ENCODE measurements at regions not wholly inside any gene's neighbourhood (a gene's known extent, or its start where the extent isn't known, plus 50 kb on each side); places are given as distances from the start of the nearest gene placed in this dataset.

- Mint-ChIP-seq H3K4me1 (ENCODE audit: low read depth) (peaks cover 15% of the 10 kb centered on the region), H3K27ac (peak overlapping the region; percentile 72), H3K27me3 (no peaks in the 10 kb centered on the region), H3K36me3 (ENCODE audit: low read depth) (no peaks in the 10 kb centered on the region), H3K4me3 (no peak overlapping the region), H3K9me3 (no peaks in the 10 kb centered on the region)
- H3K27me3 ChIP-seq (ENCODE audit: control insufficient read depth in 1 of 2, insufficient read depth in 2 of 2, low read length in 2 of 2): no peaks in the 10 kb centered on the region
- H3K36me3 ChIP-seq (ENCODE audit: insufficient read depth, low read length): no peaks in the 10 kb centered on the region
- H3K9me3 ChIP-seq (ENCODE audit: control insufficient read depth in 1 of 2, insufficient read depth in 1 of 2, low read length in 2 of 2): no peaks in the 10 kb centered on the region
- DNase-seq (no peak), ATAC-seq (ENCODE audit: poor library complexity) (peak; percentile 39)
- intact Hi-C loops (cut with DNase I, micrococcal nuclease): loop anchor here in 1 of 2 experiments (10.0 kb wide), 1 partner anchor 99 kb away; no protein-coding TSS in a partner anchor
- no peak for TF ChIP-seq CTCF (IDR thresholded peaks at IDR 0.05)
- H3K4me3 ChIP-seq (ENCODE audit: low read length): no peak overlapping the region
- H3K27ac ChIP-seq (ENCODE audit: low read depth in 1 of 2, low read length in 2 of 2): no peak overlapping the region
- no peaks in the 10 kb centered on the region for H3K4me1 ChIP-seq (ENCODE audit: insufficient read depth, low read length)
- ChIA-PET POLR2A (no interaction called here), CTCF (no interaction called here)
Measured at GRCh38 chr10:8993864-8994263, 939.4 kb downstream of the GATA3 start.

GRCh38 chr10:8998751-8999150, 944.3 kb downstream of the GATA3 start:
- intact Hi-C loops (cut with DNase I, micrococcal nuclease): loop anchor here in 1 of 2 experiments (10.0 kb wide), 1 partner anchor 104 kb away; no protein-coding TSS in a partner anchor
- Mint-ChIP-seq H3K36me3 (ENCODE audit: low read depth) (no peaks in the 10 kb centered on the region), H3K4me3 (no peak overlapping the region), H3K9me3 (no peaks in the 10 kb centered on the region), H3K27ac (no peak overlapping the region), H3K4me1 (ENCODE audit: low read depth) (peaks cover 4% of the 10 kb centered on the region), H3K27me3 (no peaks in the 10 kb centered on the region)
- Histone ChIP-seq H3K4me1 (ENCODE audit: insufficient read depth, low read length) (no peaks in the 10 kb centered on the region), H3K36me3 (ENCODE audit: insufficient read depth, low read length) (no peaks in the 10 kb centered on the region), H3K27ac (ENCODE audit: low read depth in 1 of 2, low read length in 2 of 2) (no peak overlapping the region), H3K4me3 (ENCODE audit: low read length) (no peak overlapping the region), H3K27me3 (ENCODE audit: control insufficient read depth in 1 of 2, insufficient read depth in 2 of 2, low read length in 2 of 2) (no peaks in the 10 kb centered on the region), H3K9me3 (ENCODE audit: control insufficient read depth in 1 of 2, insufficient read depth in 1 of 2, low read length in 2 of 2) (no peaks in the 10 kb centered on the region)
- POLR2A ChIA-PET: interaction anchor here (0.6 kb wide), 1 partner anchor 16 kb away, joined by 3 read pairs; no protein-coding TSS in a partner anchor
- no peak for ATAC-seq (ENCODE audit: poor library complexity)
- CTCF ChIA-PET: no interaction called here
- DNase-seq: no peak
- TF ChIP-seq CTCF (IDR thresholded peaks at IDR 0.05): no peak

- Histone ChIP-seq H3K9me3 (ENCODE audit: control insufficient read depth in 1 of 2, insufficient read depth in 1 of 2, low read length in 2 of 2) (no peaks in the 10 kb centered on the region), H3K27ac (ENCODE audit: low read depth in 1 of 2, low read length in 2 of 2) (no peak overlapping the region), H3K27me3 (ENCODE audit: control insufficient read depth in 1 of 2, insufficient read depth in 2 of 2, low read length in 2 of 2) (no peaks in the 10 kb centered on the region), H3K4me1 (ENCODE audit: insufficient read depth, low read length) (no peaks in the 10 kb centered on the region), H3K36me3 (ENCODE audit: insufficient read depth, low read length) (no peaks in the 10 kb centered on the region), H3K4me3 (ENCODE audit: low read length) (no peak overlapping the region)
- no peaks in the 10 kb centered on the region for H3K36me3 Mint-ChIP-seq (ENCODE audit: low read depth)
- POLR2A ChIA-PET: no interaction called here
- H3K27ac Mint-ChIP-seq: no peak overlapping the region
- H3K9me3 Mint-ChIP-seq: no peaks in the 10 kb centered on the region
- CTCF ChIA-PET: interaction anchor here (0.6 to 0.7 kb wide), 2 partner anchors 8 to 205 kb away, joined by 3 read pairs; no protein-coding TSS in a partner anchor
- no peak overlapping the region for H3K4me3 Mint-ChIP-seq
- ATAC-seq (ENCODE audit: poor library complexity) (no peak), DNase-seq (no peak)
- intact Hi-C loops (cut with DNase I, micrococcal nuclease): no loop called here
- H3K4me1 Mint-ChIP-seq (ENCODE audit: low read depth): peaks cover 29% of the 10 kb centered on the region
- H3K27me3 Mint-ChIP-seq: no peaks in the 10 kb centered on the region
- TF ChIP-seq CTCF (IDR thresholded peaks at IDR 0.05): no peak
Measured at GRCh38 chr10:9003122-9003521, 948.6 kb downstream of the GATA3 start.

Measured in CD4-positive, alpha-beta T cell (primary cell).